Liver (tissue), 8 donors: ENCODE measurements at regions not wholly inside any gene's neighbourhood (a gene's known extent, or its start where the extent isn't known, plus 50 kb on each side); places are given as distances from the start of the nearest gene placed in this dataset.

ENCODE experiments used
- DNase-seq: peaks from one replicate; pipeline ENCODE4 v3.0.0-alpha.2; 2017; ENCODE audit warnings: low spot score
- H3K27ac ChIP-seq, 2 donors: one replicate each; pipeline ENCODE4 v1.7.0; 2013; ENCODE audit warnings: inconsistent platforms in 2 of 2, low read length in 2 of 2, control low read depth in 1 of 2, low read depth in 1 of 2, mild to moderate bottlenecking in 1 of 2
- H3K27me3 ChIP-seq, 4 donors: one replicate each; pipeline versions ENCODE4 v1.6.1 to v1.7.0; 2013; ENCODE audit warnings: low read length in 3 of 4, inconsistent platforms in 1 of 4, mild to moderate bottlenecking in 1 of 4, moderate library complexity in 1 of 4; ENCODE audit not compliant: control insufficient read depth in 4 of 4, insufficient read depth in 4 of 4
- H3K36me3 ChIP-seq, 4 donors: one replicate each; pipeline versions ENCODE4 v1.6.1 to v1.7.0; 2013; ENCODE audit warnings: low read length in 3 of 4, mild to moderate bottlenecking in 3 of 4, low read depth in 1 of 4, moderate library complexity in 1 of 4; ENCODE audit not compliant: control insufficient read depth in 4 of 4, insufficient read depth in 3 of 4
- H3K4me1 ChIP-seq, 4 donors: one replicate each; pipeline versions ENCODE4 v1.6.1 to v1.7.0; 2013; ENCODE audit warnings: low read length in 3 of 4, mild to moderate bottlenecking in 3 of 4, moderate library complexity in 1 of 4; ENCODE audit not compliant: control insufficient read depth in 4 of 4, insufficient read depth in 4 of 4
- H3K4me3 ChIP-seq, 3 donors: one replicate each; pipeline versions ENCODE4 v1.6.1 to v1.7.0; 2013; ENCODE audit warnings: low read length in 3 of 3, control low read depth in 1 of 3, low read depth in 1 of 3, mild to moderate bottlenecking in 1 of 3
- H3K9ac ChIP-seq, 2 donors: one replicate each; pipeline ENCODE4 v1.7.0; 2013; ENCODE audit warnings: low read length in 2 of 2, mild to moderate bottlenecking in 2 of 2, moderate library complexity in 2 of 2, control low read depth in 1 of 2, low read depth in 1 of 2
- H3K9me3 ChIP-seq, 4 donors: one replicate each; pipeline versions ENCODE4 v1.6.1 to v1.7.0; 2013; ENCODE audit warnings: low read length in 3 of 4; ENCODE audit not compliant: control insufficient read depth in 4 of 4
- EGR1 ChIP-seq, 2 donors: IDR thresholded peaks; 2 replicates each; pipeline ENCODE4 v1.6.1; 2016 to 2018; ENCODE audit warnings: antibody characterized with exemption in 2 of 2, low read depth in 2 of 2
- FOXA1 ChIP-seq: IDR thresholded peaks from 2 replicates; pipeline ENCODE4 v1.6.1; 2016; ENCODE audit warnings: antibody characterized with exemption
- HNF4A ChIP-seq, 2 donors: conservative IDR thresholded peaks; 2 replicates each; pipeline ENCODE4 v1.6.1; 2016; ENCODE audit warnings: antibody characterized with exemption in 2 of 2, mild to moderate bottlenecking in 2 of 2
- JUND ChIP-seq, 2 donors: IDR thresholded peaks; 2 replicates each; pipeline ENCODE4 v1.6.1; 2016; ENCODE audit warnings: antibody characterized with exemption in 2 of 2
- NR2F2 ChIP-seq: IDR thresholded peaks from 2 replicates; pipeline ENCODE4 v1.6.1; 2016; ENCODE audit warnings: antibody characterized with exemption
- RAD21 ChIP-seq, 2 donors: IDR thresholded peaks; 2 replicates each; pipeline ENCODE4 v1.6.1; 2016; ENCODE audit warnings: antibody characterized with exemption in 2 of 2, mild to moderate bottlenecking in 2 of 2
- REST ChIP-seq: IDR thresholded peaks from 2 replicates; pipeline ENCODE4 v1.6.1; 2016; ENCODE audit warnings: antibody characterized with exemption, mild to moderate bottlenecking
- RXRA ChIP-seq, 2 donors: IDR thresholded peaks; 2 replicates each; pipeline ENCODE4 v1.6.1; 2017 to 2018; ENCODE audit warnings: antibody characterized with exemption in 2 of 2, mild to moderate bottlenecking in 1 of 2
- SP1 ChIP-seq: IDR thresholded peaks from 2 replicates; pipeline ENCODE4 v1.6.1; 2018; ENCODE audit warnings: antibody characterized with exemption, mild to moderate bottlenecking
- TAF1 ChIP-seq: conservative IDR thresholded peaks from 2 replicates; pipeline ENCODE4 v1.6.1; 2016; ENCODE audit warnings: antibody characterized with exemption, mild to moderate bottlenecking
- YY1 ChIP-seq: IDR thresholded peaks from 2 replicates; pipeline ENCODE4 v1.6.1; 2016; ENCODE audit warnings: antibody characterized with exemption, mild to moderate bottlenecking
- ZBTB33 ChIP-seq: IDR thresholded peaks from 2 replicates; pipeline ENCODE4 v1.6.1; 2016; ENCODE audit warnings: antibody characterized with exemption
- WGBS: extraction: QIAGEN DNeasy Blood & Tissue Kit; methylation state at CpG from one replicate; pipeline ENCODE4 v1.1.7; 2013; 5-methylcytosine and 5-hydroxymethylcytosine counted together
- TF ChIP-seq, protein P1 (sequence below): IDR thresholded peaks from 2 replicates; pipeline ENCODE4 v1.6.1; 2016; ENCODE audit warnings: antibody characterized with exemption
- TF ChIP-seq, protein P2 (sequence below): fragments of 150-350 bp; IDR thresholded peaks from 2 replicates; pipeline ENCODE4 v1.5.1; 2017; ENCODE audit warnings: improper control_type of control experiment, low read depth, low read length; ENCODE audit not compliant: missing input control
- donor health status: healthy.
- donor health status: healthy.
- donor health status: healthy.
- donor health status: healthy.
- donor health status: healthy.

- TF ChIP-seq REST = no peak
- no peak for TF ChIP-seq JUND (IDR thresholded peaks at IDR 0.05)
- no peak for TF ChIP-seq TAF1
These were observed 255.4 kb downstream of the COG6 start (continued) for GRCh38 chr13:39910833-39911232.

DNA sequence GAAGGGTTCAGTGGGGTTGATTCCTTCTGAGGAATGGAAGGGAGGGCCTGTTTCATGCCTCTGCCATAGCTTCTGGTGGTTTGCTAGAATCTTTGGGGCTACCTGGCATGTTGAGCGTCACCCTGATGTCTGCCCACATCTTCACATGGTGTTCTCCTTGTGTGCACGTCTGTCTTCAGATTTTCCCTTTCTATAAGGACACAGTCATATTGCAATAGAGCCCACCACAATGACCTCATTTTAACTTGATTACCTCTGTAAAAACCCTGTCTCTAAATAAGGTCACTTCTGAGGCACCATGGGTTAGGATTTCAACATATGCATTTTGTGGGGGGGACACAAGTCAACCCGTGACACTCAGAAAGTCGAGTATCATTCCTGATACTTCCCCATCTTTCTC is 257.9 kb downstream of the COG6 start:
- H3K9me3 ChIP-seq = no peaks in the 10 kb centered on the region
- no peaks in the 10 kb centered on the region for H3K27me3 ChIP-seq
- H3K36me3 ChIP-seq = no peaks in the 10 kb centered on the region
- DNase-seq = no peak
- TF ChIP-seq NR2F2 = no peak
- no peak for TF ChIP-seq YY1
- TF ChIP-seq, protein P1, sequence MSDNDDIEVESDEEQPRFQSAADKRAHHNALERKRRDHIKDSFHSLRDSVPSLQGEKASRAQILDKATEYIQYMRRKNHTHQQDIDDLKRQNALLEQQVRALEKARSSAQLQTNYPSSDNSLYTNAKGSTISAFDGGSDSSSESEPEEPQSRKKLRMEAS = no peak
- no peak for TF ChIP-seq HNF4A (conservative IDR thresholded peaks at IDR 0.05)
- no peak for TF ChIP-seq EGR1 (IDR thresholded peaks at IDR 0.05; ENCODE audit: low read depth in 2 of 2)
- no peak for TF ChIP-seq RAD21 (IDR thresholded peaks at IDR 0.05)
- no peak for TF ChIP-seq RXRA (IDR thresholded peaks at IDR 0.05)
- no peak overlapping the region for H3K9ac ChIP-seq
- H3K4me3 ChIP-seq = no peak overlapping the region
- no peaks in the 10 kb centered on the region for H3K4me1 ChIP-seq
- no peak overlapping the region for H3K27ac ChIP-seq
- WGBS = 85% methylated on average over 4 of the region's 4 CpGs

DNA sequence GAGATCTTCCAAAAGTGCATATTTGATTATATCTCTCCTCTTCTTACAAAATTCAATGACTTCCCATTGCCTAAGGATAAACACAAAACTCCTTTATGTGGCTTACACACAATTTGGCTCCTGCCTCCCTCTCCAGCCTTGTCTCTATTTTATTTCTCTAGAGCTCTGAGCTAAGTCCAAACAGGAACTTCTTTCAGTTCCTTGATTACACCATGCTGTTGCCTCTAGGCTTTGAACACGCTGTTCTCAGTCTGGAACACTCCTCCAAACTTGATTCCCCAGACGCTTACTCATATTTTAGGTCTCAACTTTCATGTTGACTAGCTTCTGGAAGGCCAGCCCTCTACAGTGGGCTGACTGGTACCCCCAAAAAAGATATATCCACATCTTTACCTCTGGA is 258.5 kb downstream of the COG6 start:
- Histone ChIP-seq H3K4me1 (no peaks in the 10 kb centered on the region), H3K4me3 (no peak overlapping the region), H3K36me3 (no peaks in the 10 kb centered on the region), H3K9ac (no peak overlapping the region), H3K27ac (no peak overlapping the region), H3K27me3 (no peaks in the 10 kb centered on the region), H3K9me3 (no peaks in the 10 kb centered on the region)
- DNase-seq = no peak
- 84% methylated on average over 2 of the region's 2 CpGs for WGBS
- TF ChIP-seq YY1 (no peak), SP1 (no peak), RAD21 (IDR thresholded peaks at IDR 0.05) (no peak), JUND (IDR thresholded peaks at IDR 0.05) (no peak), TAF1 (no peak), EGR1 (IDR thresholded peaks at IDR 0.05; ENCODE audit: low read depth in 2 of 2) (no peak), NR2F2 (no peak), FOXA1 (no peak), RXRA (IDR thresholded peaks at IDR 0.05) (no peak), ZBTB33 (no peak)
- TF ChIP-seq, protein P1 = no peak
- TF ChIP-seq, protein P2, sequence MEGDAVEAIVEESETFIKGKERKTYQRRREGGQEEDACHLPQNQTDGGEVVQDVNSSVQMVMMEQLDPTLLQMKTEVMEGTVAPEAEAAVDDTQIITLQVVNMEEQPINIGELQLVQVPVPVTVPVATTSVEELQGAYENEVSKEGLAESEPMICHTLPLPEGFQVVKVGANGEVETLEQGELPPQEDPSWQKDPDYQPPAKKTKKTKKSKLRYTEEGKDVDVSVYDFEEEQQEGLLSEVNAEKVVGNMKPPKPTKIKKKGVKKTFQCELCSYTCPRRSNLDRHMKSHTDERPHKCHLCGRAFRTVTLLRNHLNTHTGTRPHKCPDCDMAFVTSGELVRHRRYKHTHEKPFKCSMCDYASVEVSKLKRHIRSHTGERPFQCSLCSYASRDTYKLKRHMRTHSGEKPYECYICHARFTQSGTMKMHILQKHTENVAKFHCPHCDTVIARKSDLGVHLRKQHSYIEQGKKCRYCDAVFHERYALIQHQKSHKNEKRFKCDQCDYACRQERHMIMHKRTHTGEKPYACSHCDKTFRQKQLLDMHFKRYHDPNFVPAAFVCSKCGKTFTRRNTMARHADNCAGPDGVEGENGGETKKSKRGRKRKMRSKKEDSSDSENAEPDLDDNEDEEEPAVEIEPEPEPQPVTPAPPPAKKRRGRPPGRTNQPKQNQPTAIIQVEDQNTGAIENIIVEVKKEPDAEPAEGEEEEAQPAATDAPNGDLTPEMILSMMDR = no peak
